ENCODE measurements at regions not wholly inside any gene's neighbourhood (a gene's known extent, or its start where the extent isn't known, plus 50 kb on each side); places are given as distances from the start of the nearest gene placed in this dataset.

- no peaks in the 10 kb centered on the region for H3K79me1 ChIP-seq (ENCODE audit: low read depth, low read length)
- POLR2A ChIA-PET (ENCODE audit: partially characterized antibody) = no interaction called here
- CTCF ChIA-PET (ENCODE audit: partially characterized antibody) = interaction anchor here (1.1 kb wide), 1 partner anchor 92 kb away, joined by 3 read pairs; no protein-coding TSS in a partner anchor
- TF ChIP-seq ATF2 (IDR thresholded peaks at IDR 0.05; ENCODE audit: low read length) (no peak), RFX5 (IDR thresholded peaks at IDR 0.05; ENCODE audit: borderline replicate concordance, low read depth, low read length) (no peak), HDAC2 (IDR thresholded peaks at IDR 0.05; ENCODE audit: borderline replicate concordance in 1 of 2, low read depth in 2 of 2, low read length in 2 of 2) (no peak), CEBPB (IDR thresholded peaks at IDR 0.05; ENCODE audit: low read depth, low read length) (no peak), EZH2 (IDR thresholded peaks at IDR 0.05; ENCODE audit: low read depth, low read length, severe bottlenecking) (no peak), SP2 (IDR thresholded peaks at IDR 0.05; ENCODE audit: low read length) (no peak), TCF12 (IDR thresholded peaks at IDR 0.05; ENCODE audit: low read depth, low read length) (no peak), POLR2AphosphoS5 (IDR thresholded peaks at IDR 0.05; ENCODE audit: low read depth, low read length) (no peak), JUND (IDR thresholded peaks at IDR 0.05; ENCODE audit: low read length) (no peak)
Observed at GRCh38 chr17:54727624-54728023, 173.0 kb upstream of the TOM1L1 start.

More at GRCh38 chr17:54727624-54728023, 173.0 kb upstream of the TOM1L1 start:
- Histone ChIP-seq H2AK5ac (ENCODE audit: low read depth, low read length) (no peak overlapping the region), H2BK20ac (ENCODE audit: low read length) (no peak overlapping the region), H2BK15ac (ENCODE audit: low read length) (no peak overlapping the region), H3K23me2 (ENCODE audit: low read depth, low read length) (no peaks in the 10 kb centered on the region), H2AFZ (ENCODE audit: low read length) (no peak overlapping the region), H2BK120ac (replicated peaks; ENCODE audit: low read depth, low read length) (no peak overlapping the region), H3K9me3 (ENCODE audit: insufficient read depth in 2 of 2, low read depth in 1 of 2, low read length in 1 of 2) (peaks cover 9 to 16% of the 10 kb centered on the region in 2 experiments; a peak in 3 of 4 replicates), H3K79me2 (ENCODE audit: control insufficient read depth in 1 of 2, insufficient read depth in 2 of 2, low read length in 2 of 2) (no peaks in the 10 kb centered on the region), H3K4me3 (ENCODE audit: extremely low read depth in 1 of 4, insufficient read depth in 2 of 4, low read depth in 3 of 4, low read length in 4 of 4) (no peak overlapping the region), H2BK5ac (ENCODE audit: low read depth, low read length) (no peak overlapping the region), H4K91ac (replicated peaks; ENCODE audit: insufficient read length, low read length) (no peak overlapping the region), H3K56ac (replicated peaks; ENCODE audit: insufficient read length, low read depth, low read length) (no peak overlapping the region), H3K36me3 (ENCODE audit: control insufficient read depth in 2 of 4, insufficient read depth in 4 of 4, low read length in 3 of 4) (no peaks in the 10 kb centered on the region), H3K18ac (ENCODE audit: extremely low read depth, low read length) (no peak overlapping the region), H3K4me2 (ENCODE audit: insufficient read depth in 1 of 2, low read depth in 2 of 2, low read length in 2 of 2) (no peak overlapping the region), H2BK12ac (ENCODE audit: low read depth, low read length) (no peak overlapping the region), H4K8ac (ENCODE audit: extremely low read depth, insufficient read depth, low read length) (no peak overlapping the region), H3K9ac (replicated peaks in 1 of 4; ENCODE audit: extremely low read depth in 1 of 4, low read depth in 3 of 4, low read length in 3 of 4) (no peak overlapping the region), H3K27ac (ENCODE audit: low read depth, low read length) (no peak overlapping the region), H4K20me1 (replicated peaks in 1 of 2; ENCODE audit: control insufficient read depth in 1 of 2, insufficient read depth in 2 of 2, low read length in 2 of 2) (no peaks in the 10 kb centered on the region), H4K5ac (ENCODE audit: insufficient read length, low read depth, low read length) (no peak overlapping the region), H3K4me1 (replicated peaks in 1 of 4; ENCODE audit: control insufficient read depth in 3 of 4, insufficient read depth in 4 of 4, low read length in 3 of 4) (no peaks in the 10 kb centered on the region), H3K4ac (replicated peaks; ENCODE audit: insufficient read length, low read depth, low read length) (no peak overlapping the region), H3K23ac (ENCODE audit: insufficient read length) (no peak overlapping the region), H3K14ac (ENCODE audit: insufficient read length) (no peak overlapping the region), H3K27me3 (replicated peaks in 1 of 4; ENCODE audit: control insufficient read depth in 3 of 4, extremely low read depth in 1 of 4, insufficient read depth in 3 of 4, low read length in 3 of 4) (no peaks in the 10 kb centered on the region)
- DNase-seq (ENCODE audit: low read depth in 1 of 2, low spot score in 2 of 2) = no peak
- FAIRE-seq = no peak
